ENCODE measurements at regions not wholly inside any gene's neighbourhood (a gene's known extent, or its start where the extent isn't known, plus 50 kb on each side); places are given as distances from the start of the nearest gene placed in this dataset.

DNA sequence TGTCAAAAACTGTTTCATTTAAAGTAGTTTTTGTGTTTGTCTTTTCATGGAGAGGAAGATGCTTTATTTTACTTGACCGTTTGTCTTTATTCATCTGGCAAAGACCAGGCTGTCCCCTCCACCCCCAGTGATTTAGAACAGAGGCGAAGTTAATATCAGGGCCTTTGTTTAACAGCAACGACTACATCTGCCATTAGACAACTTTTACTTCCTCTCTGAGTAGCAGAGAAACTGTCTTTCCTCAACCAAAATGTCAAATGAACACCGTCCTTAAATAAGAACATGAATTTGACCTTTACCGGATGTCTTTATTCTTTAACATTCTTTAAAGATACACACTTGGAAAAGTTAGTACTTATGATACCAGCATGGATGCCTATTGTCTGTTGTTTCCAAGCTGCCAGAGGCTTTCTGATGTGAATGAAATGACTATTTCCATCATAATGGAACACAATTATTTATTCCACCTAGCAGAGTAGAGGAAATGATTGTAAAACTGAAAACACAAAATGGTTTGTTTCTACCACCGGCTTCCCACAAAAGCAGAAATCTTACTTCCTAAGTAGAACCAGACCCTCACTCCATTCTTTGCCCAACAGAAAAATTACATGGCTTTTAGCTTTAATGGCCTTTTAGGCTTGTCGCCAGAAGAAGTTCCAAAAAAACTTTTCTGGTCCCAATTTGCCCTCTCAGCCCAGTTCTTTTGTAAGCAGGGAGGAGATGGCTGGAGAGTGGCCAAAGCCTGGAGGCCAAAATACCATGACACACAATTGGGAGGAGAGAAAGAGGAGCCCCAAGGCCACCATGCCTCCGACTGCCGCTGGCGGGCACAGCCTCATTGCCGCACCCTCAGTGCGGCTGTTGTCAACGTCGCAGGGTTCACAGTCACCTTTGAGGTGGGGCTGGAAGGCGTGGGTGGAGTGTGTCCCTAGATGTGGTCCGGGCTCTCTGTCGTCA, 168.5 kb downstream of the TEX36 start:
- DNase-seq, result peak in 1 of 2 donors; percentile 25
- H3K4me3 Mint-ChIP-seq, result no peak overlapping the region

DNA sequence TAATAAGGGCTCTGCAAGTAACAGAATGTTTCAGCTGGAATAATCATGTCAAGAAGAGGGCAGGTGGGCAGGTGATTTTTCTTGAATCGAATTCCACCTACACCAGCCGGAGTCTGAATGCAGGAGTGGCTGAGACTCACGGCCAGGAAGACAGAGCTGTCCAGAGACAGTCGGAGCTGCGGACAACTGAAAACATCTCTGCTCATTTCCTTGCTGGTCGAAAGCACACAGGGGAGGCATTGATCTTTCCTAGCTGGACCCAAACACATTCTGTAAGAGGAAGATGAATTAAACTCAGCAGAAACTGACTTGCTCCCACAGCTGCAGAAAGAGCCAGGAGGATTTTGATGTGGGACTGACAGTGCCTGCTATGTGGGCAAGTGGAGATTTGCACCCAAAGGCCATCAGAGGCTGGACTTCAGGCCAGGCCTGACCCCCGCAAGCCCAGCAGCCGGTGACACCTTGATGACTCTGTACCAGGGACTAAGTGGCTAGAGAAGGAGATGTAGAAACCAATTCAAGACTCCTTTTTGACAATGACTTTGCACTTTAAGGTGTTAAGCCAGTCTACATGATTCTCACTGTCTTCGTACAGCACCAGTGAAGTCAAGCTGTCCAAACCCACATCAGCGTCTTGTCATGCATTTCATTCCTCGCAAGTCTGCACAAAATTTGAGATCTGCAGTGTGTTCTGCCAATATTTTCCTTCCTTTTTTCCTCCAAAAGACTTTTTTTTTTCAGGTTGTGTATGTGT, 169.4 kb downstream of the TEX36 start:
- ATAC-seq, result no peak
- H3K27ac Mint-ChIP-seq, result no peak overlapping the region
- Histone ChIP-seq H3K27ac (ENCODE audit: low read length) (no peak overlapping the region), H3K4me1 (ENCODE audit: control insufficient read depth, insufficient read depth, low read length) (no peaks in the 10 kb centered on the region), H3K36me3 (ENCODE audit: control insufficient read depth, insufficient read depth, low read length) (no peaks in the 10 kb centered on the region), H3K9me3 (ENCODE audit: control insufficient read depth, insufficient read depth, low read length) (no peaks in the 10 kb centered on the region), H3K27me3 (ENCODE audit: control insufficient read depth, insufficient read depth, low read length) (peaks cover 2% of the 10 kb centered on the region), H3K4me3 (ENCODE audit: low read length) (no peak overlapping the region)
- no peaks in the 10 kb centered on the region for H3K9me3 Mint-ChIP-seq
- DNase-seq, result no peak
- H3K4me3 Mint-ChIP-seq, result no peak overlapping the region
- 83% methylated on average over 11 of the region's 11 CpGs for WGBS (ENCODE audit: insufficient coverage)
- H3K27me3 Mint-ChIP-seq (ENCODE audit: low read depth in 2 of 2), result peaks cover 12 to 42% of the 10 kb centered on the region in 2 donors
- intact Hi-C loops (cut with micrococcal nuclease), result no loop called here
- no peaks in the 10 kb centered on the region for H3K36me3 Mint-ChIP-seq
- TF ChIP-seq, protein P1, sequence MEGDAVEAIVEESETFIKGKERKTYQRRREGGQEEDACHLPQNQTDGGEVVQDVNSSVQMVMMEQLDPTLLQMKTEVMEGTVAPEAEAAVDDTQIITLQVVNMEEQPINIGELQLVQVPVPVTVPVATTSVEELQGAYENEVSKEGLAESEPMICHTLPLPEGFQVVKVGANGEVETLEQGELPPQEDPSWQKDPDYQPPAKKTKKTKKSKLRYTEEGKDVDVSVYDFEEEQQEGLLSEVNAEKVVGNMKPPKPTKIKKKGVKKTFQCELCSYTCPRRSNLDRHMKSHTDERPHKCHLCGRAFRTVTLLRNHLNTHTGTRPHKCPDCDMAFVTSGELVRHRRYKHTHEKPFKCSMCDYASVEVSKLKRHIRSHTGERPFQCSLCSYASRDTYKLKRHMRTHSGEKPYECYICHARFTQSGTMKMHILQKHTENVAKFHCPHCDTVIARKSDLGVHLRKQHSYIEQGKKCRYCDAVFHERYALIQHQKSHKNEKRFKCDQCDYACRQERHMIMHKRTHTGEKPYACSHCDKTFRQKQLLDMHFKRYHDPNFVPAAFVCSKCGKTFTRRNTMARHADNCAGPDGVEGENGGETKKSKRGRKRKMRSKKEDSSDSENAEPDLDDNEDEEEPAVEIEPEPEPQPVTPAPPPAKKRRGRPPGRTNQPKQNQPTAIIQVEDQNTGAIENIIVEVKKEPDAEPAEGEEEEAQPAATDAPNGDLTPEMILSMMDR (IDR thresholded peaks at IDR 0.05), result no peak
- H3K4me1 Mint-ChIP-seq, result no peaks in the 10 kb centered on the region

More for the DNA sequence above, 168.5 kb downstream of the TEX36 start:
- Histone ChIP-seq H3K9me3 (ENCODE audit: control insufficient read depth, insufficient read depth, low read length) (no peaks in the 10 kb centered on the region), H3K4me3 (ENCODE audit: low read length) (no peak overlapping the region), H3K27me3 (ENCODE audit: control insufficient read depth, insufficient read depth, low read length) (peaks cover 2% of the 10 kb centered on the region), H3K4me1 (ENCODE audit: control insufficient read depth, insufficient read depth, low read length) (no peaks in the 10 kb centered on the region), H3K36me3 (ENCODE audit: control insufficient read depth, insufficient read depth, low read length) (no peaks in the 10 kb centered on the region), H3K27ac (ENCODE audit: low read length) (no peak overlapping the region)
- TF ChIP-seq, protein P1 (IDR thresholded peaks at IDR 0.05), result no peak
- intact Hi-C loops (cut with micrococcal nuclease), result no loop called here
- Mint-ChIP-seq H3K4me1 (no peaks in the 10 kb centered on the region), H3K27me3 (ENCODE audit: low read depth in 2 of 2) (peaks cover 16 to 40% of the 10 kb centered on the region in 2 donors), H3K27ac (no peak overlapping the region), H3K9me3 (no peaks in the 10 kb centered on the region), H3K36me3 (no peaks in the 10 kb centered on the region)
- WGBS (ENCODE audit: insufficient coverage), result 70% methylated on average over 16 of the region's 17 CpGs
- ATAC-seq, result no peak

DNA sequence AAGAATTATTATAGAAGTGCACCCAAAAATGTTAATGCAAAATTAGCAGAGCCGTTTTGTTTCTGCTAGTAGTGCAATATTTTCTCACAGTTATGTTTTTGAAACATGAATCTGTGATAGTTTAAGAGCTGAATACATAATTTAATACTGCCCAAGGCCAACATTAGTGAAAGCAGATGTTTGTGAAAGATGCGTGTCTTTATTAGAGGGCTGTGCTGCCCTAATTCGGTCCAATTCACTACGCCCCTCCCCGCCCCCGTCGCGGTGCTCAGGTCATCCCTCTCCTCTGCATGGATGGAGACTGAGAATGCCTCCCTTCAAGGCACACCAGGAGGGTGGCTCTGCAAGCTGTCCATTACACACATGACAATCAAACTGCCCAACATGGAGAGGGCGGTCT, 172.0 kb downstream of the TEX36 start:
- H3K4me1 Mint-ChIP-seq, result no peaks in the 10 kb centered on the region
- Histone ChIP-seq H3K36me3 (ENCODE audit: control insufficient read depth, insufficient read depth, low read length) (no peaks in the 10 kb centered on the region), H3K27ac (ENCODE audit: low read length) (no peak overlapping the region), H3K4me1 (ENCODE audit: control insufficient read depth, insufficient read depth, low read length) (no peaks in the 10 kb centered on the region), H3K4me3 (ENCODE audit: low read length) (no peak overlapping the region), H3K27me3 (ENCODE audit: control insufficient read depth, insufficient read depth, low read length) (peaks cover 2% of the 10 kb centered on the region), H3K9me3 (ENCODE audit: control insufficient read depth, insufficient read depth, low read length) (no peaks in the 10 kb centered on the region)
- intact Hi-C loops (cut with micrococcal nuclease), result no loop called here
- ATAC-seq (no peak), DNase-seq (no peak)
- no peak overlapping the region for H3K4me3 Mint-ChIP-seq
- H3K9me3 Mint-ChIP-seq, result no peaks in the 10 kb centered on the region
- WGBS (ENCODE audit: insufficient coverage), result 90% methylated on average over 9 of the region's 9 CpGs
- H3K27ac Mint-ChIP-seq, result no peak overlapping the region
- no peaks in the 10 kb centered on the region for H3K36me3 Mint-ChIP-seq
- H3K27me3 Mint-ChIP-seq (ENCODE audit: low read depth in 2 of 2), result peaks cover 16 to 55% of the 10 kb centered on the region in 2 donors
- TF ChIP-seq, protein P1 (IDR thresholded peaks at IDR 0.05), result no peak
